ENCODE measurements at regions not wholly inside any gene's neighbourhood (a gene's known extent, or its start where the extent isn't known, plus 50 kb on each side); places are given as distances from the start of the nearest gene placed in this dataset.

DNA sequence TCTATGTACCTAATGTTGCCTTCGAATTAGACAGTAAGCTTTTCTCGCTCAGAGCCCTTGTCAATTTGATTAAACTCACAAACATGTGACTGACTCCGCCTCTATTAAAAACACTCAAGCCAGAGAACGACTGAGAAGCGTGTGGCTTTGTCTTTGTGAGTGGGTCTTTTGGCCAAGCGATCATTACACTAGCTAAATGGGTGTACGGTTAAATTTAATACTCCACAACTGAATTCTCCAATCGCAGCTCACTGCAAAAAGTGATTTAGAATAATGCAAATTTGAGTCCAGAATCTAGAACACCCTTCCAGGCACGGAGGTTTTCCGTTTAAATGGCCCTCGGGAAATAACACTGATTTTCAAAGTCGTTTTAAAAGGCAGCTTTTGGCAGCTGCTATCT is 253.7 kb downstream of the EFCAB11 start:
- intact Hi-C loops (cut with micrococcal nuclease): loop anchor here (1.0 to 5.0 kb wide), 7 partner anchors 20 to 1056 kb away; no protein-coding TSS in a partner anchor
- H3K79me2 ChIP-seq (ENCODE audit: control insufficient read depth, insufficient read depth, low read length): no peaks in the 10 kb centered on the region
- H3K4me1 Mint-ChIP-seq: peaks cover 25% of the 10 kb centered on the region
- H3K27ac Mint-ChIP-seq: peak overlapping the region; percentile 78
- peak overlapping the region; percentile 83 for H3K4me3 Mint-ChIP-seq
- ATAC-seq (ENCODE audit: low read depth): no peak
- no peaks in the 10 kb centered on the region for H3K9me3 Mint-ChIP-seq (ENCODE audit: insufficient read depth)
- H3K9me3 ChIP-seq (ENCODE audit: control extremely low read depth in 1 of 3, control insufficient read depth in 2 of 3, insufficient read depth in 1 of 3, low read length in 2 of 3): peaks cover 0 to 6% (median 5%) of the 10 kb centered on the region in 3 donors
- H3K4me3 ChIP-seq (ENCODE audit: control extremely low read depth in 1 of 5, extremely low read depth in 1 of 5, insufficient read depth in 1 of 5, low read depth in 2 of 5, low read length in 4 of 5): peak overlapping the region; percentile 4 to 73 (median 62)
- CTCF ChIA-PET: interaction anchor here (1.3 to 4.9 kb wide), 3 partner anchors 20 to 523 kb away, joined by 4 to 21 read pairs (median 9); no protein-coding TSS in a partner anchor
- H3K36me3 ChIP-seq (replicated peaks in 1 of 2; ENCODE audit: control extremely low read depth in 1 of 2, control insufficient read depth in 1 of 2, extremely low read depth in 1 of 2, insufficient read depth in 2 of 2, low read length in 1 of 2): no peaks in the 10 kb centered on the region
- DNase-seq: peak; percentile 18
- H4K20me1 ChIP-seq (ENCODE audit: control insufficient read depth, insufficient read depth, low read length, poor library complexity, severe bottlenecking): no peaks in the 10 kb centered on the region
- peak overlapping the region; percentile 94 for H3K4me2 ChIP-seq (replicated peaks; ENCODE audit: low read depth, low read length, poor library complexity, severe bottlenecking)
- H3K4me1 ChIP-seq (ENCODE audit: control insufficient read depth in 2 of 2, insufficient read depth in 2 of 2, low read length in 2 of 2): peaks cover 25% of the 10 kb centered on the region in 2 donors
- POLR2A ChIA-PET: interaction anchor here (0.8 to 1.9 kb wide), 2 partner anchors 20 to 81 kb away, joined by 3 to 6 read pairs; no protein-coding TSS in a partner anchor
- peak overlapping the region; percentile 75 for H3K9ac ChIP-seq (ENCODE audit: low read length)
- no peaks in the 10 kb centered on the region for H3K27me3 ChIP-seq (replicated peaks in 1 of 4; ENCODE audit: control extremely low read depth in 1 of 4, control insufficient read depth in 3 of 4, insufficient read depth in 4 of 4, low read length in 3 of 4)
- no peak overlapping the region for H3K27ac ChIP-seq (ENCODE audit: low read length in 2 of 2)
- WGBS (ENCODE audit: insufficient coverage): 64% methylated on average over 5 of the region's 12 CpGs
- TF ChIP-seq EZH2 (IDR thresholded peaks at IDR 0.05; ENCODE audit: borderline replicate concordance, insufficient read depth, low read depth, low read length, poor library complexity, severe bottlenecking): no peak
- TF ChIP-seq, protein P1, sequence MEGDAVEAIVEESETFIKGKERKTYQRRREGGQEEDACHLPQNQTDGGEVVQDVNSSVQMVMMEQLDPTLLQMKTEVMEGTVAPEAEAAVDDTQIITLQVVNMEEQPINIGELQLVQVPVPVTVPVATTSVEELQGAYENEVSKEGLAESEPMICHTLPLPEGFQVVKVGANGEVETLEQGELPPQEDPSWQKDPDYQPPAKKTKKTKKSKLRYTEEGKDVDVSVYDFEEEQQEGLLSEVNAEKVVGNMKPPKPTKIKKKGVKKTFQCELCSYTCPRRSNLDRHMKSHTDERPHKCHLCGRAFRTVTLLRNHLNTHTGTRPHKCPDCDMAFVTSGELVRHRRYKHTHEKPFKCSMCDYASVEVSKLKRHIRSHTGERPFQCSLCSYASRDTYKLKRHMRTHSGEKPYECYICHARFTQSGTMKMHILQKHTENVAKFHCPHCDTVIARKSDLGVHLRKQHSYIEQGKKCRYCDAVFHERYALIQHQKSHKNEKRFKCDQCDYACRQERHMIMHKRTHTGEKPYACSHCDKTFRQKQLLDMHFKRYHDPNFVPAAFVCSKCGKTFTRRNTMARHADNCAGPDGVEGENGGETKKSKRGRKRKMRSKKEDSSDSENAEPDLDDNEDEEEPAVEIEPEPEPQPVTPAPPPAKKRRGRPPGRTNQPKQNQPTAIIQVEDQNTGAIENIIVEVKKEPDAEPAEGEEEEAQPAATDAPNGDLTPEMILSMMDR (IDR thresholded peaks at IDR 0.05): no peak
- H3K27me3 Mint-ChIP-seq: no peaks in the 10 kb centered on the region
- peak overlapping the region; percentile 68 for H2AFZ ChIP-seq (ENCODE audit: insufficient read depth, low read depth, low read length, poor library complexity, severe bottlenecking)

DNA sequence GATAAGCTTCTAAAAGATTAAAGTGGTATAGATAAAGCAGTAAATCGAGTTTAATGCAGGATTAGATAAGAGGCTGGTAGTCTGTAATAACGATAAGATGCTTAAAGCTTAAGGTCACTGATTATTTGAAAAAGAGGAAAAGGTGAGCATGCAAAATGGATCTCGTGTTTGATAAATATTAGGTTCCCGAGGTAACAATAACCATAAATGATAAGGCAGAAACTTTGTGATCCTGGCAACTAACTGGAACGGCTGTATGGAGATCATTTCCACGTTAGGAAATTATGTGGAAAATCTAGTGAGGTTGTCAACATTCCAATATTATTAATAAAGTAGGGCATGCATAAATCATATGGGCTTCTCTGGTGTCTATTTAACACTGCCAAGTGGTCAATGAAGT is 255.5 kb downstream of the EFCAB11 start:
- TF ChIP-seq, protein P1 (IDR thresholded peaks at IDR 0.05): no peak
- TF ChIP-seq EZH2 (IDR thresholded peaks at IDR 0.05; ENCODE audit: borderline replicate concordance, insufficient read depth, low read depth, low read length, poor library complexity, severe bottlenecking): no peak
- 100% methylated on average over 1 of the region's 6 CpGs for WGBS (ENCODE audit: insufficient coverage)
- no peak overlapping the region for H3K4me3 ChIP-seq (ENCODE audit: control extremely low read depth in 1 of 5, extremely low read depth in 1 of 5, insufficient read depth in 1 of 5, low read depth in 2 of 5, low read length in 4 of 5)
- no peak overlapping the region for H3K27ac Mint-ChIP-seq
- H3K79me2 ChIP-seq (ENCODE audit: control insufficient read depth, insufficient read depth, low read length): no peaks in the 10 kb centered on the region
- no peak overlapping the region for H3K4me3 Mint-ChIP-seq
- H3K4me1 Mint-ChIP-seq: peaks cover 25% of the 10 kb centered on the region
- H3K27ac ChIP-seq (ENCODE audit: low read length in 2 of 2): no peak overlapping the region
- no peaks in the 10 kb centered on the region for H3K27me3 ChIP-seq (replicated peaks in 1 of 4; ENCODE audit: control extremely low read depth in 1 of 4, control insufficient read depth in 3 of 4, insufficient read depth in 4 of 4, low read length in 3 of 4)
- no peak for ATAC-seq (ENCODE audit: low read depth)
- H4K20me1 ChIP-seq (ENCODE audit: control insufficient read depth, insufficient read depth, low read length, poor library complexity, severe bottlenecking): no peaks in the 10 kb centered on the region
- no peak overlapping the region for H3K4me2 ChIP-seq (replicated peaks; ENCODE audit: low read depth, low read length, poor library complexity, severe bottlenecking)
- H3K4me1 ChIP-seq (ENCODE audit: control insufficient read depth in 2 of 2, insufficient read depth in 2 of 2, low read length in 2 of 2): peaks cover 25% of the 10 kb centered on the region in 2 donors
- H3K27me3 Mint-ChIP-seq: no peaks in the 10 kb centered on the region
- ChIA-PET CTCF (interaction anchor here (1.1 kb wide), 1 partner anchor 13 kb away, joined by 3 read pairs; no protein-coding TSS in a partner anchor), POLR2A (interaction anchor here (0.5 kb wide), 1 partner anchor 23 kb away, joined by 8 read pairs; no protein-coding TSS in a partner anchor)
- H3K36me3 ChIP-seq (replicated peaks in 1 of 2; ENCODE audit: control extremely low read depth in 1 of 2, control insufficient read depth in 1 of 2, extremely low read depth in 1 of 2, insufficient read depth in 2 of 2, low read length in 1 of 2): no peaks in the 10 kb centered on the region
- intact Hi-C loops (cut with micrococcal nuclease): no loop called here
- no peak overlapping the region for H2AFZ ChIP-seq (ENCODE audit: insufficient read depth, low read depth, low read length, poor library complexity, severe bottlenecking)
- H3K9me3 ChIP-seq (ENCODE audit: control extremely low read depth in 1 of 3, control insufficient read depth in 2 of 3, insufficient read depth in 1 of 3, low read length in 2 of 3): peaks cover 0 to 5% (median 2%) of the 10 kb centered on the region in 3 donors
- no peak overlapping the region for H3K9ac ChIP-seq (ENCODE audit: low read length)
- H3K9me3 Mint-ChIP-seq (ENCODE audit: insufficient read depth): no peaks in the 10 kb centered on the region
- DNase-seq: no peak

Data from B cell (primary cell).